ENCODE measurements at regions not wholly inside any gene's neighbourhood (a gene's known extent, or its start where the extent isn't known, plus 50 kb on each side); places are given as distances from the start of the nearest gene placed in this dataset.
"Not testable (repeated sequence)": the region's sequence is repeated elsewhere in the genome, so short reads cannot be mapped to it uniquely, and the experiment has no call there.

- H3K4me3 ChIP-seq: no peak overlapping the region
- no peaks in the 10 kb centered on the region for H3K4me1 ChIP-seq
- TF ChIP-seq CTCF (IDR thresholded peaks at IDR 0.05) (no peak), POLR2A (IDR thresholded peaks at IDR 0.05) (no peak)
- H3K27me3 ChIP-seq: no peaks in the 10 kb centered on the region
- intact Hi-C loops (cut with DNase I): no loop called here
- no peak for DNase-seq
- 5 to 36% methylated on average over 1 of the region's 1 CpG for WGBS, 2 donors
- no peak overlapping the region for H3K27ac ChIP-seq
- H3K36me3 ChIP-seq: no peaks in the 10 kb centered on the region
- H3K9me3 ChIP-seq: no peaks in the 10 kb centered on the region
These were observed 210.0 kb downstream of the PLA2G4A start for GRCh38 chr1:187038784-187039183.

GRCh38 chr1:187041104-187041503 is 212.4 kb downstream of the PLA2G4A start:
- Histone ChIP-seq H3K4me3 (no peak overlapping the region), H3K27ac (no peak overlapping the region), H3K27me3 (no peaks in the 10 kb centered on the region), H3K4me1 (no peaks in the 10 kb centered on the region), H3K36me3 (no peaks in the 10 kb centered on the region), H3K9me3 (no peaks in the 10 kb centered on the region)
- TF ChIP-seq POLR2A (IDR thresholded peaks at IDR 0.05) (no peak), CTCF (IDR thresholded peaks at IDR 0.05) (no peak)
- DNase-seq: no peak
- intact Hi-C loops (cut with DNase I): no loop called here
- 79 to 83% methylated on average over 4 of the region's 4 CpGs for WGBS, 2 donors

GRCh38 chr1:187042538-187042937 is 213.8 kb downstream of the PLA2G4A start:
- H3K27me3 ChIP-seq: no peaks in the 10 kb centered on the region
- TF ChIP-seq POLR2A (IDR thresholded peaks at IDR 0.05) (no peak), CTCF (IDR thresholded peaks at IDR 0.05) (no peak)
- H3K9me3 ChIP-seq: no peaks in the 10 kb centered on the region
- WGBS, 2 donors: 59 to 88% methylated on average over 1 of the region's 1 CpG
- intact Hi-C loops (cut with DNase I): no loop called here
- no peaks in the 10 kb centered on the region for H3K36me3 ChIP-seq
- DNase-seq: no peak
- H3K4me1 ChIP-seq: no peaks in the 10 kb centered on the region
- no peak overlapping the region for H3K27ac ChIP-seq
- H3K4me3 ChIP-seq: no peak overlapping the region

- H3K27ac ChIP-seq; H3K27me3 ChIP-seq; H3K9me3 ChIP-seq; H3K36me3 ChIP-seq; H3K4me1 ChIP-seq; DNase-seq; intact Hi-C loops (cut with DNase I); H3K4me3 ChIP-seq: not testable (repeated sequence)
These were observed 214.7 kb downstream of the PLA2G4A start for GRCh38 chr1:187043433-187043832.

GRCh38 chr1:187044411-187044810 is 215.7 kb downstream of the PLA2G4A start:
- no peaks in the 10 kb centered on the region for H3K27me3 ChIP-seq
- no peak for DNase-seq
- intact Hi-C loops (cut with DNase I): no loop called here
- TF ChIP-seq CTCF (IDR thresholded peaks at IDR 0.05) (no peak), POLR2A (IDR thresholded peaks at IDR 0.05) (no peak)
- no peak overlapping the region for H3K27ac ChIP-seq
- no peaks in the 10 kb centered on the region for H3K4me1 ChIP-seq
- no peaks in the 10 kb centered on the region for H3K36me3 ChIP-seq
- H3K9me3 ChIP-seq: no peaks in the 10 kb centered on the region
- no peak overlapping the region for H3K4me3 ChIP-seq

- 70 to 71% methylated on average over 3 to 4 of the region's 4 CpGs for WGBS, 2 donors
- no peak overlapping the region for H3K27ac ChIP-seq
- no peaks in the 10 kb centered on the region for H3K9me3 ChIP-seq
- intact Hi-C loops (cut with DNase I): no loop called here
- TF ChIP-seq POLR2A (IDR thresholded peaks at IDR 0.05) (no peak), CTCF (IDR thresholded peaks at IDR 0.05) (no peak)
- no peaks in the 10 kb centered on the region for H3K4me1 ChIP-seq
- no peaks in the 10 kb centered on the region for H3K36me3 ChIP-seq
- H3K4me3 ChIP-seq: no peak overlapping the region
- no peak for DNase-seq
- H3K27me3 ChIP-seq: no peaks in the 10 kb centered on the region
These were observed 216.6 kb downstream of the PLA2G4A start for GRCh38 chr1:187045371-187045770.

All from esophagus squamous epithelium (tissue), 5 donors.